GM18505 (cell line): ENCODE measurements at regions not wholly inside any gene's neighbourhood (a gene's known extent, or its start where the extent isn't known, plus 50 kb on each side); places are given as distances from the start of the nearest gene placed in this dataset.
"Not testable (repeated sequence)": the region's sequence is repeated elsewhere in the genome, so short reads cannot be mapped to it uniquely, and the experiment has no call there.

Experiments
- ATAC-seq: cut with Tn5 transposase; IDR thresholded peaks from one replicate; pipeline ENCODE4 v1.9.1; 2021; ENCODE audit not compliant: unreplicated experiment
- POLR2A ChIP-seq: IDR thresholded peaks from 4 replicates; pipeline ENCODE4 v1.6.1; 2011; ENCODE audit warnings: borderline replicate concordance; ENCODE audit not compliant: insufficient read depth, insufficient read length; ENCODE audit errors: extremely low read depth

GRCh38 chr4:26010304-26010703, 96.3 kb downstream of the SMIM20 start:
- no peak for TF ChIP-seq POLR2A
- ATAC-seq: no peak

GRCh38 chr4:26013629-26014028, 99.6 kb downstream of the SMIM20 start:
- TF ChIP-seq POLR2A: no peak
- no peak for ATAC-seq

GRCh38 chr4:26015133-26015651, 101.2 kb downstream of the SMIM20 start:
- no peak for ATAC-seq
- no peak for TF ChIP-seq POLR2A

GRCh38 chr4:26015906-26016305, 101.9 kb downstream of the SMIM20 start:
- no peak for ATAC-seq
- TF ChIP-seq POLR2A: no peak

- no peak for TF ChIP-seq POLR2A
- ATAC-seq: no peak
These were observed 103.5 kb downstream of the SMIM20 start for GRCh38 chr4:26017531-26017930.

GRCh38 chr4:26017961-26018700, 104.1 kb downstream of the SMIM20 start:
- ATAC-seq: not testable (repeated sequence)

- no peak for TF ChIP-seq POLR2A
- ATAC-seq: no peak
These were observed 106.2 kb downstream of the SMIM20 start for GRCh38 chr4:26020083-26020668.

- ATAC-seq: no peak
- no peak for TF ChIP-seq POLR2A
These were observed 106.9 kb downstream of the SMIM20 start for GRCh38 chr4:26020881-26021280.

- ATAC-seq: no peak
- no peak for TF ChIP-seq POLR2A
These were observed 107.7 kb downstream of the SMIM20 start for GRCh38 chr4:26021417-26022345.

GRCh38 chr4:26022346-26023202, 108.6 kb downstream of the SMIM20 start:
- ATAC-seq: no peak
- TF ChIP-seq POLR2A: no peak

- ATAC-seq: no peak
- no peak for TF ChIP-seq POLR2A
These were observed 109.4 kb downstream of the SMIM20 start for GRCh38 chr4:26023203-26023972.

- ATAC-seq: no peak
- TF ChIP-seq POLR2A: no peak
These were observed 110.1 kb downstream of the SMIM20 start for GRCh38 chr4:26024079-26024478.

- no peak for ATAC-seq
- TF ChIP-seq POLR2A: no peak
These were observed 114.2 kb downstream of the SMIM20 start for GRCh38 chr4:26028133-26028792.
